Heart left ventricle (tissue), 16 donors: ENCODE measurements at regions not wholly inside any gene's neighbourhood (a gene's known extent, or its start where the extent isn't known, plus 50 kb on each side); places are given as distances from the start of the nearest gene placed in this dataset.

Experiments
- ATAC-seq, 4 donors: fragments of 200-7000 bp; cut with Tn5 transposase; one replicate each; pipeline ENCODE4 v1.9.1; 2020 to 2022; ENCODE audit warnings: moderate library complexity in 4 of 4, mild to moderate bottlenecking in 3 of 4, moderate number of reproducible peaks in 1 of 4
- DNase-seq, 5 donors: peaks; one replicate each; pipeline ENCODE4 v3.0.0-alpha.2; 2020
- H3K27ac ChIP-seq, 12 donors: fragments of 200-600 bp; sonication (generic) in 4 of 12; one replicate each; pipeline versions ENCODE4 v1.5.0 to v1.8.0; 2016 to 2022; ENCODE audit warnings: mild to moderate bottlenecking in 2 of 12
- H3K27me3 ChIP-seq, 9 donors: fragments of 200-600 bp; sonication (generic) in 2 of 9; one replicate each; pipeline versions ENCODE4 v1.5.1 to v1.8.0; 2016 to 2022; ENCODE audit warnings: mild to moderate bottlenecking in 3 of 9
- H3K36me3 ChIP-seq, 9 donors: fragments of 200-600 bp; sonication (generic) in 2 of 9; one replicate each; pipeline versions ENCODE4 v1.5.0 to v1.8.0; 2018 to 2022; ENCODE audit warnings: mild to moderate bottlenecking in 2 of 9
- H3K4me1 ChIP-seq, 12 donors: fragments of 200-600 bp; sonication (generic) in 4 of 12; one replicate each; pipeline versions ENCODE4 v1.5.0 to v1.8.0; 2016 to 2022; ENCODE audit warnings: mild to moderate bottlenecking in 3 of 12
- H3K4me3 ChIP-seq, 12 donors: fragments of 200-600 bp; sonication (generic) in 4 of 12; one replicate each; pipeline versions ENCODE4 v1.5.0 to v1.8.0; 2017 to 2022; ENCODE audit warnings: mild to moderate bottlenecking in 9 of 12, moderate library complexity in 4 of 12
- H3K9me3 ChIP-seq, 12 donors: fragments of 200-600 bp; sonication (generic) in 4 of 12; one replicate each; pipeline versions ENCODE4 v1.5.0 to v1.8.0; 2016 to 2022; ENCODE audit warnings: mild to moderate bottlenecking in 1 of 12
- CTCF ChIP-seq, 12 donors: fragments of 200-600 bp; sonication (generic) in 4 of 12; IDR thresholded peaks; one replicate each; pipeline versions ENCODE4 v1.5.0 to v1.8.0; 2018 to 2022; ENCODE audit warnings: antibody characterized with exemption in 12 of 12, mild to moderate bottlenecking in 5 of 12
- POLR2A ChIP-seq, 2 donors: fragments of 450-650 bp; IDR thresholded peaks; one replicate each; pipeline ENCODE4 v1.6.1; 2017; ENCODE audit warnings: antibody characterized with exemption in 2 of 2, mild to moderate bottlenecking in 2 of 2, moderate library complexity in 2 of 2
- whole genome bisulfite sequencing, 4 donors: extraction: QIAGEN DNeasy Blood & Tissue Kit in 2 of 4; methylation state at CpG; one replicate each; pipeline versions ENCODE4 v1.1.5 to v1.1.7; 2013 to 2018; 5-methylcytosine and 5-hydroxymethylcytosine counted together
- intact Hi-C, 10 donors: fragments of 100-400 bp; cut with DNase I; formaldehyde crosslinking; loops; one replicate each; pipeline versions ENCODE4 v1.11.1 to v1.14.2; 2022
- donor health status: ischemic (EF 13 %, LVEDD 7.1; RV severe dilation, severe dysfunction).
- donor health status: healthy with polysubstance abuse.
- donor health status: DM: no; HTN: yes; CAD: no.
- donor health status: DM: no; HTN: no; CAD: no.
- donor health status: ischemic (EF 25% LVEDD 6.9; RV normal size, moderate dysfunction).
- donor health status: ischemic (EF 25% LVEDD 5.7; RV mildly dilated, moderate dysfunction).
- donor health status: healthy.
- donor health status: DM: yes; HTN: yes; CAD: no.
- donor health status: ischemic (EF 35%, LVEDD 5.7; RV mildly dilated, moderate dysfunction).
- donor health status: nonischemic (EF 11% LVEDD 7.7; RV severe dilation, severe dysfunction).
- donor health status: DM: yes; HTN: yes; CAD: no.
- donor health status: PGD.
- donor health status: ischemic (EF 29% LVEDD 5.4; RV normal size, mild dysfunction).
- donor health status: nonischemic (EF 23%, LVEDD 6.1; RV moderate dilation, normal function).

- WGBS, 4 donors = 73 to 82% (median 78%) methylated on average over 5 of the region's 5 CpGs
- H3K4me3 ChIP-seq = no peak overlapping the region
- H3K4me1 ChIP-seq = no peaks in the 10 kb centered on the region
- TF ChIP-seq CTCF (IDR thresholded peaks at IDR 0.05) (no peak), POLR2A (IDR thresholded peaks at IDR 0.05) (no peak)
- no peak for DNase-seq
- no peak for ATAC-seq
- intact Hi-C loops = no loop called here
- H3K36me3 ChIP-seq = peaks cover 0 to 4% (median 0%) of the 10 kb centered on the region in 9 donors
- no peaks in the 10 kb centered on the region for H3K27me3 ChIP-seq
- no peaks in the 10 kb centered on the region for H3K9me3 ChIP-seq
- H3K27ac ChIP-seq = no peak overlapping the region
These were observed 124.1 kb downstream of the MFSD1 start for GRCh38 chr3:158925828-158926494.

DNA sequence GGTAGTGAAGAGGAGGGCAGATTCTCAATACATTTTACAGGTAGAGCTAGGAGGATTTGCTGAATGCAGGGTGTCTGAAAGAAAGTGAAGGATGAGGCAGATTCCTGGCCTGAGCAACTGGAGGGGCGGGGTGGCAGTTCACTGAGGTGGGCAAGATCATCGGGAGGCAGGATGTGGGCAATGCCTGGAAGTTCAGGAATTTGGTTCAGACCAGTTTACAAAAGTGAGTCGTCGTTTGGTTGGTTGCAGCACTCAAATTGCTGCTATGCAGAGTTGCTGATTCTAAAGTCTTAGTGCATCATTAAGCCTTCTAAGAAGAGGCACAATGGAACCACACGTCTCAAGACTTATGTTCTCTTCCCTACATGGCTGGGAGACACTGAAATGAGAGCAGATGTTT lies 134.0 kb downstream of the MFSD1 start:
- intact Hi-C loops = no loop called here
- DNase-seq (no peak), ATAC-seq (no peak)
- Histone ChIP-seq H3K9me3 (peaks cover 0 to 26% (median 4%) of the 10 kb centered on the region in 12 donors), H3K27ac (no peak overlapping the region), H3K4me1 (no peaks in the 10 kb centered on the region), H3K27me3 (no peaks in the 10 kb centered on the region), H3K4me3 (no peak overlapping the region), H3K36me3 (no peaks in the 10 kb centered on the region)
- WGBS, 4 donors = 64 to 91% (median 80%) methylated on average over 5 of the region's 5 CpGs
- TF ChIP-seq CTCF (IDR thresholded peaks at IDR 0.05) (no peak), POLR2A (IDR thresholded peaks at IDR 0.05) (no peak)

GRCh38 chr3:158936530-158937113 lies 134.8 kb downstream of the MFSD1 start:
- Histone ChIP-seq H3K9me3 (peaks cover 0 to 34% (median 9%) of the 10 kb centered on the region in 12 donors), H3K4me1 (no peaks in the 10 kb centered on the region), H3K4me3 (no peak overlapping the region), H3K27me3 (no peaks in the 10 kb centered on the region), H3K36me3 (no peaks in the 10 kb centered on the region), H3K27ac (no peak overlapping the region)
- ATAC-seq (no peak), DNase-seq (no peak)
- TF ChIP-seq POLR2A (IDR thresholded peaks at IDR 0.05) (no peak), CTCF (IDR thresholded peaks at IDR 0.05) (no peak)
- 75 to 83% (median 79%) methylated on average over 12 of the region's 12 CpGs for WGBS, 4 donors
- intact Hi-C loops = no loop called here

DNA sequence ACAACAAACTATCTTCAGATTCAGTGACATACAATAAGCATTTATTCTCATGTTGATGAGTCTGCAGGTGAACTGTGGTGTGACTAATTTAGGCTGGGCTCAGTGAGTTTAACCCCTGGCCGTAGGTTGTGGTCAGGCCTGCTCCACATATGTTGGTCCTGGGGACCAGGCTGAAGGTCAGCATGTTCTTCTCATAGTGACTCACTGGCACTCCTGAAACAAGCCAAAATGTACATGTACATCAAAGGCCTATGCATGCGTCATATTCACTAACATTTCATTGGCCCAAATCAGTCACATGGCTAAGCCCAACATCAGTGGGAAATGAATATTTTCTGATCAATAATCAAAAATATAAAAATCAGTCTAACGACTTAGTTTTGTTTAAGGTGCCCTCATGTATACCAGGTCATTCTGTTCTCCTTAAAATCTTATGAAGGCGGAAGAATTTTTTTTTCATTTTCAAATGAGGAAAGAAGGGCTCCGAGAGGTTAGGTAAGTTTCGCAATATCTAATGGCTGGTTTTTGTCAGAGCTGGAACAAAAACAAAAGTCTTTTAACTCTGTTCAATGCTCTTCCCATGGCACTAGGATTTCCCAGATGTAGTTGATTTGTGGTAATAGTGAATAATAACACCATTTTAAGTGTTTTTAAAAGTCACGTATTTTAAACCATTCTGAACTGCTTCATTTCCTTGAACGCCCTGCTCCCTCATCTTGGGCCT lies 148.5 kb downstream of the MFSD1 start:
- Histone ChIP-seq H3K9me3 (no peaks in the 10 kb centered on the region), H3K36me3 (no peaks in the 10 kb centered on the region), H3K27me3 (no peaks in the 10 kb centered on the region), H3K4me3 (no peak overlapping the region), H3K4me1 (no peaks in the 10 kb centered on the region), H3K27ac (no peak overlapping the region)
- WGBS, 4 donors = 74 to 90% (median 89%) methylated on average over 8 of the region's 8 CpGs
- intact Hi-C loops = no loop called here
- ATAC-seq (no peak), DNase-seq (no peak)
- TF ChIP-seq CTCF (IDR thresholded peaks at IDR 0.05) (no peak), POLR2A (IDR thresholded peaks at IDR 0.05) (no peak)
